SK-N-SH (cell line): ENCODE measurements at regions not wholly inside any gene's neighbourhood (a gene's known extent, or its start where the extent isn't known, plus 50 kb on each side); places are given as distances from the start of the nearest gene placed in this dataset.

Experiments used
- CTCF ChIA-PET: fragments of 300-600, 350-600 bp; formaldehyde crosslinking; extraction: SDS; loops from one replicate; lab custom pipeline; 2021; lab: Yijun Ruan, JAX
- POLR2A ChIA-PET: fragments of 350-600 bp; sonication (Branson Sonifier 250); formaldehyde crosslinking; extraction: SDS; loops from one replicate; lab custom pipeline; 2020; ENCODE audit warnings: antibody characterized with exemption, inconsistent platforms; lab: Yijun Ruan, JAX
- DNase-seq: peaks from one replicate; pipeline ENCODE4 v3.0.0; 2012
- H2AFZ ChIP-seq: fragments of 200-600 bp; sonication (generic); 2 replicates; pipeline ENCODE4 v1.8.1; 2016; ENCODE audit warnings: antibody characterized with exemption, mild to moderate bottlenecking, low read depth
- H3F3A ChIP-seq: fragments of 200-600 bp; sonication (generic); replicated peaks from 2 replicates; pipeline ENCODE3; 2016; ENCODE audit warnings: antibody characterized with exemption, mild to moderate bottlenecking; ENCODE audit not compliant: insufficient read depth
- H3K27ac ChIP-seq, 2 experiments: fragments of 200-500 bp in 1 of 2; fragments of 200-600 bp in 1 of 2; sonication (Bioruptor generic) in 1 of 2; sonication (generic), shearing (Covaris generic) in 1 of 2; 2 replicates each; pipeline versions ENCODE4 v1.5.1 to v1.6.1; 2014 to 2016; ENCODE audit warnings: low read depth in 2 of 2, inconsistent platforms in 1 of 2, low read length in 1 of 2, mild to moderate bottlenecking in 1 of 2, mixed read lengths in 1 of 2
- H3K27me3 ChIP-seq: fragments of 200-600 bp; sonication (generic), shearing (Covaris generic); 2 replicates; pipeline ENCODE4 v1.6.1; 2016; ENCODE audit warnings: mixed run types; ENCODE audit not compliant: insufficient read depth
- H3K36me3 ChIP-seq, 2 experiments: fragments of 200-500 bp in 1 of 2; fragments of 200-600 bp in 1 of 2; sonication (Bioruptor generic) in 1 of 2; sonication (generic) in 1 of 2; replicated peaks in 1 of 2; 2 replicates each; pipeline versions ENCODE3 to v1.5.1; 2014 to 2016; ENCODE audit warnings: low read length in 1 of 2, mild to moderate bottlenecking in 1 of 2; ENCODE audit not compliant: insufficient read depth in 2 of 2, control insufficient read depth in 1 of 2
- H3K4me1 ChIP-seq, 2 experiments: fragments of 200-500 bp in 1 of 2; fragments of 200-600 bp in 1 of 2; sonication (Bioruptor generic) in 1 of 2; sonication (generic), shearing (Covaris generic) in 1 of 2; 2 replicates each; pipeline versions ENCODE4 v1.5.1 to v1.6.1; 2014 to 2016; ENCODE audit warnings: low read depth in 1 of 2, low read length in 1 of 2, mixed run types in 1 of 2; ENCODE audit not compliant: insufficient read depth in 2 of 2, control insufficient read depth in 1 of 2
- H3K4me2 ChIP-seq: fragments of 200-600 bp; sonication (generic), shearing (Covaris generic); 2 replicates; pipeline ENCODE4 v1.6.1; 2017; ENCODE audit warnings: mixed run types
- H3K4me3 ChIP-seq, 2 experiments: fragments of 200-500 bp in 1 of 2; fragments of 200-600 bp in 1 of 2; sonication (Bioruptor generic) in 1 of 2; sonication (generic), shearing (Covaris generic) in 1 of 2; 2 replicates each; pipeline versions ENCODE4 v1.5.1 to v1.8.1; 2014 to 2016; ENCODE audit warnings: low read depth in 2 of 2, inconsistent platforms in 1 of 2, low read length in 1 of 2, mild to moderate bottlenecking in 1 of 2, mixed read lengths in 1 of 2, moderate library complexity in 1 of 2
- H3K79me2 ChIP-seq: fragments of 200-600 bp; sonication (generic); 2 replicates; pipeline ENCODE4 v1.8.1; 2017; ENCODE audit warnings: mild to moderate bottlenecking; ENCODE audit not compliant: insufficient read depth
- H3K9ac ChIP-seq: fragments of 200-600 bp; sonication (generic); 2 replicates; pipeline ENCODE4 v1.6.1; 2017; ENCODE audit warnings: mixed run types
- H3K9me2 ChIP-seq: fragments of 200-600 bp; sonication (generic); 2 replicates; pipeline ENCODE4 v1.6.1; 2017; ENCODE audit warnings: mixed run types
- H3K9me3 ChIP-seq: fragments of 200-600 bp; sonication (generic); 2 replicates; pipeline ENCODE4 v1.6.1; 2017; ENCODE audit warnings: mixed run types, mild to moderate bottlenecking, moderate library complexity
- H4K20me1 ChIP-seq: fragments of 200-600 bp; sonication (generic); 2 replicates; pipeline ENCODE4 v1.6.1; 2017; ENCODE audit warnings: mild to moderate bottlenecking, mixed run types; ENCODE audit not compliant: insufficient read depth
- ELF1 ChIP-seq: IDR thresholded peaks from 2 replicates; pipeline ENCODE4 v1.4.0; 2012
- EZH2phosphoT487 ChIP-seq: fragments of 200-600 bp; sonication (generic); IDR thresholded peaks from 2 replicates; pipeline ENCODE4 v1.6.1; 2017; ENCODE audit warnings: low read depth, mixed run types, mild to moderate bottlenecking, antibody characterized with exemption, moderate library complexity, borderline replicate concordance
- FOXJ3 ChIP-seq: sonication (generic); formaldehyde crosslinking; IDR thresholded peaks from 2 replicates; pipeline ENCODE4 v1.5.1; 2020; ENCODE audit warnings: mild to moderate bottlenecking, missing genetic modification reagents
- FOXM1 ChIP-seq: IDR thresholded peaks from 2 replicates; pipeline ENCODE4 v1.4.0; 2012; ENCODE audit warnings: low read depth, mild to moderate bottlenecking
- GABPA ChIP-seq: IDR thresholded peaks from 2 replicates; pipeline ENCODE4 v1.4.0; 2012; ENCODE audit warnings: low read depth, mild to moderate bottlenecking
- NRF1 ChIP-seq: IDR thresholded peaks from 2 replicates; pipeline ENCODE4 v1.6.1; 2012; ENCODE audit warnings: low read depth, mild to moderate bottlenecking, low read length
- RAD21 ChIP-seq: IDR thresholded peaks from 2 replicates; pipeline ENCODE4 v1.6.1; 2012; ENCODE audit warnings: mild to moderate bottlenecking, low read length
- RCOR1 ChIP-seq: fragments of 150-350 bp; IDR thresholded peaks from 2 replicates; pipeline ENCODE4 v1.6.1; 2017; ENCODE audit warnings: antibody characterized with exemption, low read length
- SIN3A ChIP-seq: IDR thresholded peaks from 2 replicates; pipeline ENCODE4 v1.6.1; 2012; ENCODE audit warnings: low read depth, mild to moderate bottlenecking, low read length, moderate library complexity, borderline replicate concordance
- TAF1 ChIP-seq: IDR thresholded peaks from 2 replicates; pipeline ENCODE4 v1.6.1; 2012; ENCODE audit warnings: low read depth, mild to moderate bottlenecking, low read length, moderate library complexity, borderline replicate concordance
- USF1 ChIP-seq: IDR thresholded peaks from 2 replicates; pipeline ENCODE4 v1.4.0; 2012; ENCODE audit warnings: low read depth, borderline replicate concordance
- YY1 ChIP-seq: IDR thresholded peaks from 2 replicates; pipeline ENCODE4 v1.4.0; 2012; ENCODE audit warnings: low read depth, mild to moderate bottlenecking
- ZBTB33 ChIP-seq: IDR thresholded peaks from 2 replicates; pipeline ENCODE4 v1.4.0; 2012; ENCODE audit warnings: low read depth, borderline replicate concordance
- WGBS: methylation state at CpG from one replicate; pipeline ENCODE4 v1.1.6; 2017; ENCODE audit warnings: low lambda C conversion rate; 5-methylcytosine and 5-hydroxymethylcytosine counted together
- TF ChIP-seq, protein P1 (sequence below): fragments of 150-350 bp; IDR thresholded peaks from 2 replicates; pipeline ENCODE4 v1.6.1; 2016; ENCODE audit warnings: mild to moderate bottlenecking, low read depth, low read length
- TF ChIP-seq, protein P2 (sequence below): fragments of 200-600 bp; sonication (generic); IDR thresholded peaks from 2 replicates; pipeline ENCODE4 v1.6.1; 2017; ENCODE audit warnings: antibody characterized with exemption, mild to moderate bottlenecking, moderate library complexity

GRCh38 chr3:19632099-19633074 is 301.6 kb downstream of the EFHB start:
- H3K4me1 ChIP-seq = no peaks in the 10 kb centered on the region
- no peak overlapping the region for H2AFZ ChIP-seq
- TF ChIP-seq RCOR1 = no peak
- TF ChIP-seq ELF1 = no peak
- no peak for TF ChIP-seq RAD21
- TF ChIP-seq, all 33 proteins: peak for 0
- no peak overlapping the region for H3K9ac ChIP-seq
- no peaks in the 10 kb centered on the region for H3K27me3 ChIP-seq
- H3K4me3 ChIP-seq = no peak overlapping the region
- CTCF ChIA-PET = interaction anchor here (0.6 to 1.1 kb wide), 2 partner anchors 234 to 256 kb away, joined by 3 read pairs; no protein-coding TSS in a partner anchor
- H3K79me2 ChIP-seq = no peaks in the 10 kb centered on the region
- H3K9me2 ChIP-seq = no peaks in the 10 kb centered on the region
- H4K20me1 ChIP-seq = no peaks in the 10 kb centered on the region
- no peak overlapping the region for H3K27ac ChIP-seq
- no peaks in the 10 kb centered on the region for H3K36me3 ChIP-seq
- WGBS = 23% methylated on average over 5 of the region's 5 CpGs
- POLR2A ChIA-PET = no interaction called here
- no peaks in the 10 kb centered on the region for H3F3A ChIP-seq
- DNase-seq = no peak
- no peak overlapping the region for H3K4me2 ChIP-seq
- no peaks in the 10 kb centered on the region for H3K9me3 ChIP-seq

DNA sequence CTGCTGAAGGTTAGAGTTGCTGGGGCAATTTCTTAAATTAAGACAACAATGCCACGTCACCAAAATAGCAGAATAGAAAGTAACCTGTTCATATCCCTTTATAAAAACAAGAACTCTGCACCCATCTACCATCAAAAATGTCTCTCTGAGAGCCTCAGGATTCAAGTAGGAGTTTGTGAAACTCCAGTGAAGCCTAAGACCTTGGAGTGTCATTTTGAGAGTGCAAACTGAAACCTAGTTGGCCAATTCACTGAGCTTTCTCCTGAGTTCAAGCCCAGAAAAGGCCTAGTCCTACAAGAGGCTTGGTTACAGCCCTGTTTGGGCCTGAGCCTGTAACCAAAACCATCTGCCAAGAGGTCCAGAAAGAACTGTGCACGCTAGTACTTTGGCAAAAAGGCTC is 335.1 kb downstream of the EFHB start:
- Histone ChIP-seq H4K20me1 (no peaks in the 10 kb centered on the region), H3K27ac (no peak overlapping the region), H3F3A (no peaks in the 10 kb centered on the region), H3K79me2 (no peaks in the 10 kb centered on the region), H3K36me3 (no peaks in the 10 kb centered on the region), H3K9me2 (no peaks in the 10 kb centered on the region), H3K9ac (no peak overlapping the region), H2AFZ (no peak overlapping the region), H3K4me1 (no peaks in the 10 kb centered on the region), H3K9me3 (no peaks in the 10 kb centered on the region), H3K4me2 (no peak overlapping the region)
- WGBS = 0% methylated on average over 2 of the region's 2 CpGs
- POLR2A ChIA-PET = no interaction called here
- CTCF ChIA-PET = no interaction called here
- TF ChIP-seq EZH2phosphoT487 = no peak
- TF ChIP-seq, protein P1, sequence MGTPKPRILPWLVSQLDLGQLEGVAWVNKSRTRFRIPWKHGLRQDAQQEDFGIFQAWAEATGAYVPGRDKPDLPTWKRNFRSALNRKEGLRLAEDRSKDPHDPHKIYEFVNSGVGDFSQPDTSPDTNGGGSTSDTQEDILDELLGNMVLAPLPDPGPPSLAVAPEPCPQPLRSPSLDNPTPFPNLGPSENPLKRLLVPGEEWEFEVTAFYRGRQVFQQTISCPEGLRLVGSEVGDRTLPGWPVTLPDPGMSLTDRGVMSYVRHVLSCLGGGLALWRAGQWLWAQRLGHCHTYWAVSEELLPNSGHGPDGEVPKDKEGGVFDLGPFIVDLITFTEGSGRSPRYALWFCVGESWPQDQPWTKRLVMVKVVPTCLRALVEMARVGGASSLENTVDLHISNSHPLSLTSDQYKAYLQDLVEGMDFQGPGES = no peak
- TF ChIP-seq, all 33 proteins: peak for 0
- Histone ChIP-seq H3K27me3 (no peaks in the 10 kb centered on the region), H3K4me3 (no peak overlapping the region)
- DNase-seq = no peak

DNA sequence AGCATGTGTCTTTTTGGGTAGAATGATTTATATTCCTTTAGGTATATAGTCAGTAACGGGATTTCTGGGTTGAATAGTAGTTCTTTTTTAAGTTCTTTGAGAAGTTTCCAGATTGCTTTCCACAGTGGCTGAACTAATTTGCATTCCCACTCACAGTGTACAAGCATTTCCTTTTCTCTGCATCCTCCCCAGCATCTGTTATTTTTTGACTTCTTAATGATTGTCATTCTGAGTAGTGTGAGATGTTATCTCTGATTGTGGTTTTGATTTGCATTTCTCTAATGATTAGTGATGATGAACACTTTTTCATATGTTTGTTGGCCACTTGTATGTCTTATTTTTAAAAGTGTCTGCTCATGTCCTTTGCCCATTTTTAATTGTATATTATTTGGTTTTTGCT is 337.6 kb downstream of the EFHB start:
- WGBS = 5% methylated on average over 1 of the region's 1 CpG
- Histone ChIP-seq H4K20me1 (no peaks in the 10 kb centered on the region), H3K4me3 (no peak overlapping the region), H3K9me3 (no peaks in the 10 kb centered on the region), H3K9me2 (no peaks in the 10 kb centered on the region), H2AFZ (no peak overlapping the region), H3F3A (no peaks in the 10 kb centered on the region), H3K27me3 (no peaks in the 10 kb centered on the region), H3K4me1 (no peaks in the 10 kb centered on the region), H3K4me2 (no peak overlapping the region), H3K9ac (no peak overlapping the region), H3K27ac (no peak overlapping the region), H3K36me3 (no peaks in the 10 kb centered on the region), H3K79me2 (no peaks in the 10 kb centered on the region)
- ChIA-PET CTCF (no interaction called here), POLR2A (no interaction called here)
- DNase-seq = no peak
- TF ChIP-seq GABPA = no peak
- TF ChIP-seq ELF1 = no peak
- no peak for TF ChIP-seq FOXJ3 (CRISPR knock-in tag)
- TF ChIP-seq SIN3A = no peak
- TF ChIP-seq, protein P2, sequence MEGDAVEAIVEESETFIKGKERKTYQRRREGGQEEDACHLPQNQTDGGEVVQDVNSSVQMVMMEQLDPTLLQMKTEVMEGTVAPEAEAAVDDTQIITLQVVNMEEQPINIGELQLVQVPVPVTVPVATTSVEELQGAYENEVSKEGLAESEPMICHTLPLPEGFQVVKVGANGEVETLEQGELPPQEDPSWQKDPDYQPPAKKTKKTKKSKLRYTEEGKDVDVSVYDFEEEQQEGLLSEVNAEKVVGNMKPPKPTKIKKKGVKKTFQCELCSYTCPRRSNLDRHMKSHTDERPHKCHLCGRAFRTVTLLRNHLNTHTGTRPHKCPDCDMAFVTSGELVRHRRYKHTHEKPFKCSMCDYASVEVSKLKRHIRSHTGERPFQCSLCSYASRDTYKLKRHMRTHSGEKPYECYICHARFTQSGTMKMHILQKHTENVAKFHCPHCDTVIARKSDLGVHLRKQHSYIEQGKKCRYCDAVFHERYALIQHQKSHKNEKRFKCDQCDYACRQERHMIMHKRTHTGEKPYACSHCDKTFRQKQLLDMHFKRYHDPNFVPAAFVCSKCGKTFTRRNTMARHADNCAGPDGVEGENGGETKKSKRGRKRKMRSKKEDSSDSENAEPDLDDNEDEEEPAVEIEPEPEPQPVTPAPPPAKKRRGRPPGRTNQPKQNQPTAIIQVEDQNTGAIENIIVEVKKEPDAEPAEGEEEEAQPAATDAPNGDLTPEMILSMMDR = no peak
- TF ChIP-seq YY1 = no peak
- no peak for TF ChIP-seq ZBTB33
- TF ChIP-seq USF1 = no peak
- no peak for TF ChIP-seq NRF1
- TF ChIP-seq FOXM1 = no peak
- TF ChIP-seq TAF1 = no peak
